ENCODE measurements at regions not wholly inside any gene's neighbourhood (a gene's known extent, or its start where the extent isn't known, plus 50 kb on each side); places are given as distances from the start of the nearest gene placed in this dataset.
"Not testable (repeated sequence)": the region's sequence is repeated elsewhere in the genome, so short reads cannot be mapped to it uniquely, and the experiment has no call there.

DNA sequence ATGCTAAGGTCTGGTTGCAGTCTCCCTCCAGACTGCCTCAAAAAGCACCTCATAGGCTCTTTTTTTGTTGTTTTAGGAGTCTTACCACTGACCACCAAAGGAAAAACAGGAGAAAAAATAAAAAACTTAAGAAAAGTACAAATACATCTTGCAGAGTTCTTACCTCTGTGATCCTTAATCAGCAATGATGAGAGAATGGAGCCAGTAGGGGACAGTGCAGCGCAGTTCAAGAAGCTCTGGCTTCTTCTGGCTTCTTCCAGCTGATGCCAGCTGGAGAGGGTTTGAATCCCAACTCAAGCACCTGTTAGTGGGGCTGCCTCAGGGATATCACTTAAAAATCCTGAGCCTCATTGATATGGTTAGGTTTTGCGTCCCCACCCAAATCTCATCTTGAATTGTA, 223.3 kb upstream of the ISX start:
- intact Hi-C loops (cut with DNase I; ENCODE audit: low total_unique reads) = no loop called here
- TF ChIP-seq, protein P1, sequence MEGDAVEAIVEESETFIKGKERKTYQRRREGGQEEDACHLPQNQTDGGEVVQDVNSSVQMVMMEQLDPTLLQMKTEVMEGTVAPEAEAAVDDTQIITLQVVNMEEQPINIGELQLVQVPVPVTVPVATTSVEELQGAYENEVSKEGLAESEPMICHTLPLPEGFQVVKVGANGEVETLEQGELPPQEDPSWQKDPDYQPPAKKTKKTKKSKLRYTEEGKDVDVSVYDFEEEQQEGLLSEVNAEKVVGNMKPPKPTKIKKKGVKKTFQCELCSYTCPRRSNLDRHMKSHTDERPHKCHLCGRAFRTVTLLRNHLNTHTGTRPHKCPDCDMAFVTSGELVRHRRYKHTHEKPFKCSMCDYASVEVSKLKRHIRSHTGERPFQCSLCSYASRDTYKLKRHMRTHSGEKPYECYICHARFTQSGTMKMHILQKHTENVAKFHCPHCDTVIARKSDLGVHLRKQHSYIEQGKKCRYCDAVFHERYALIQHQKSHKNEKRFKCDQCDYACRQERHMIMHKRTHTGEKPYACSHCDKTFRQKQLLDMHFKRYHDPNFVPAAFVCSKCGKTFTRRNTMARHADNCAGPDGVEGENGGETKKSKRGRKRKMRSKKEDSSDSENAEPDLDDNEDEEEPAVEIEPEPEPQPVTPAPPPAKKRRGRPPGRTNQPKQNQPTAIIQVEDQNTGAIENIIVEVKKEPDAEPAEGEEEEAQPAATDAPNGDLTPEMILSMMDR (IDR thresholded peaks at IDR 0.05) = no peak
- H3K4me1 ChIP-seq = peaks cover 0 to 18% (median 14%) of the 10 kb centered on the region in 4 donors
- H3K27ac ChIP-seq = no peak overlapping the region
- no peaks in the 10 kb centered on the region for H3K9me3 ChIP-seq
- no peaks in the 10 kb centered on the region for H3K36me3 ChIP-seq
- H3K4me3 ChIP-seq = no peak overlapping the region
- no peak for DNase-seq
- H3K27me3 ChIP-seq = no peaks in the 10 kb centered on the region

- H3K4me3 ChIP-seq; H3K27me3 ChIP-seq; H3K36me3 ChIP-seq; H3K9me3 ChIP-seq; DNase-seq; H3K27ac ChIP-seq; intact Hi-C loops (cut with DNase I; ENCODE audit: low total_unique reads): not testable (repeated sequence)
- peaks cover 0 to 18% (median 14%) of the 10 kb centered on the region in 4 donors for H3K4me1 ChIP-seq
Observed at GRCh38 chr22:34843743-34844142, 222.2 kb upstream of the ISX start.

DNA sequence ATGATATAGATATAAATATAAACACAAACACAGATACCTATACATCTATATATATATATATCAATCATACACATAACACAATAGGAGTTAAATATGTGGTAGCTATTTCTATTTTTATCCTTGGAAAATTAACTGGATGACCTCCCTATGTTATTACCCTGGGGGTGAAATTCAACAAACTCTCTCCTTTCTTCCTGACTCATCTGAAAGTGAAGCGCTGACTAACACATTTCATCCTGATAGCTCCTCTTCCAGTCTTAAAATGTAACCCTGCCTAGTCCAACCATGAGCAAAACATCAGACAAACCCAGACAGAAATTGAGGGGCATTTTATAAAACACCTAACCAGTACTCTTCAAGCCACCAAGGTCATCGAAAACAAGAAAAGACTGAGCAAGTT, 220.6 kb upstream of the ISX start:
- Histone ChIP-seq H3K27ac (no peak overlapping the region), H3K27me3 (no peaks in the 10 kb centered on the region), H3K36me3 (no peaks in the 10 kb centered on the region), H3K4me3 (no peak overlapping the region), H3K4me1 (peaks cover 0 to 25% (median 16%) of the 10 kb centered on the region in 4 donors), H3K9me3 (no peaks in the 10 kb centered on the region)
- no peak for DNase-seq
- intact Hi-C loops (cut with DNase I; ENCODE audit: low total_unique reads) = no loop called here
- TF ChIP-seq, protein P1 (IDR thresholded peaks at IDR 0.05) = no peak

- H3K27ac ChIP-seq = no peak overlapping the region
- intact Hi-C loops (cut with DNase I; ENCODE audit: low total_unique reads) = no loop called here
- H3K9me3 ChIP-seq = no peaks in the 10 kb centered on the region
- H3K36me3 ChIP-seq = no peaks in the 10 kb centered on the region
- DNase-seq = no peak
- TF ChIP-seq, protein P1 (IDR thresholded peaks at IDR 0.05) = no peak
- H3K4me3 ChIP-seq = no peak overlapping the region
- H3K4me1 ChIP-seq = peaks cover 0 to 15% (median 9%) of the 10 kb centered on the region in 4 donors
- no peaks in the 10 kb centered on the region for H3K27me3 ChIP-seq
Observed at GRCh38 chr22:34847072-34847471, 218.9 kb upstream of the ISX start.

GRCh38 chr22:34849965-34850364, 216.0 kb upstream of the ISX start:
- Histone ChIP-seq H3K27me3 (no peaks in the 10 kb centered on the region), H3K36me3 (no peaks in the 10 kb centered on the region), H3K4me3 (no peak overlapping the region), H3K27ac (no peak overlapping the region), H3K9me3 (no peaks in the 10 kb centered on the region), H3K4me1 (peaks cover 0 to 8% (median 2%) of the 10 kb centered on the region in 4 donors)
- TF ChIP-seq, protein P1 (IDR thresholded peaks at IDR 0.05) = no peak
- DNase-seq = no peak
- intact Hi-C loops (cut with DNase I; ENCODE audit: low total_unique reads) = no loop called here

DNA sequence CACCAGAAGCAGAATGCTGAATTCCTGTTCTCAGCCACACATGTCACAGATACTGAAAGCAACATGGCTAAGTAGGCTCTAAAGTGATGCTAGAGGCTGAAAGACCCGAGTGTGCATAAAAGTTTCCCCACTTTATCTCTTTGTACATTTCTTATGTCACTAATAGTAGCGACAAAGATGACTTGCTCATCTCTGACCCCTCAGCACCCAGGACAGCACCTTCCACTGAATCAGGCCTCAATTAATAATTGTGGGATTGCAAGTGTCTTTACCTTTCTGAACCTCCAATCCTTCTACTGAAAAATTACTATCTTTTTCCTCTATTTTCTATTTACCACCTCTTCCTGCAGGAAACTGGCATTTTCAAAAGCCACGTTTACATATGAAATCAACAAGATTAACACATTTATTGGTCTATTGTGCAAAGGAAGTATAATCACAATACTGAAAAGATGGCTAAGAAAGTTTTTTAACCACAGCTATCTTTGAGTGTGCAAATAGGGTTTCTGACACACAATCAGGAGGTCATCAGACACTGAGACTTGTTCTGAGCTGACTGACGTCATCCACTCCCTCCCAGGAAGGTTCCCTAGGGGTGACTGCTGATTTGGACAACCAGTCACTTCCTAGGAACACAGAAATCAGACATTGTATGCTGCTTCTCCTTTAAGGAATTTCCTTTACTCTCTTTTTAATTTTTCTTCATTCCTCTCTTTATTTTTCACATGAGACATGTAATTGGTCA, 213.9 kb upstream of the ISX start:
- intact Hi-C loops (cut with DNase I; ENCODE audit: low total_unique reads) = no loop called here
- H3K27me3 ChIP-seq = no peaks in the 10 kb centered on the region
- no peaks in the 10 kb centered on the region for H3K36me3 ChIP-seq
- no peak overlapping the region for H3K4me3 ChIP-seq
- H3K9me3 ChIP-seq = no peaks in the 10 kb centered on the region
- peaks cover 0 to 8% (median 2%) of the 10 kb centered on the region in 4 donors for H3K4me1 ChIP-seq
- no peak overlapping the region for H3K27ac ChIP-seq
- TF ChIP-seq, protein P1 (IDR thresholded peaks at IDR 0.05) = no peak
- DNase-seq = no peak

Measured in tibial artery (tissue), 4 donors.